K562 (cell line): ENCODE measurements at regions not wholly inside any gene's neighbourhood (a gene's known extent, or its start where the extent isn't known, plus 50 kb on each side); places are given as distances from the start of the nearest gene placed in this dataset.

Source experiments
- ATAC-seq: fragments of 200-7000 bp; cut with Tn5 transposase; 3 replicates; pipeline ENCODE4 v1.9.1; 2020; ENCODE audit warnings: moderate library complexity
- BruUV-seq: library from RNA; stranded (reverse); fragments of 400-500 nt; replicated peaks from 2 replicates; lab custom pipeline; 2021; lab: Mats Ljungman, UMichigan
- CTCF ChIA-PET: fragments of 300-600 bp; formaldehyde crosslinking; extraction: SDS; loops from one replicate; lab custom pipeline; 2021; ENCODE audit warnings: low intra/inter-chr PET ratio; lab: Yijun Ruan, JAX
- POLR2A ChIA-PET: fragments of 300-600, 350-650 bp; sonication (Branson Sonifier 250); formaldehyde crosslinking; extraction: SDS; loops from one replicate; lab custom pipeline; 2021; ENCODE audit warnings: antibody characterized with exemption, inconsistent platforms; lab: Yijun Ruan, JAX
- DNase-seq, 4 experiments: peaks; one replicate each; pipeline versions ENCODE4 v3.0.0 to v3.0.0-alpha.2; 2011 to 2018; ENCODE audit warnings: low spot score in 3 of 4, mixed read lengths in 3 of 4; ENCODE audit errors: extremely low read depth in 1 of 4
- FAIRE-seq: peaks from 2 replicates; lab custom pipeline; 2011; peaks lifted over from hg19 to GRCh38; lab: Jason Lieb, UNC
- H2AFZ ChIP-seq: 2 replicates; pipeline ENCODE4 v1.6.0; 2011; ENCODE audit warnings: low read depth, low read length, control low read depth, inconsistent platforms
- H3K27ac ChIP-seq: fragments of 200-600 bp; 3 replicates; pipeline ENCODE4 v1.8.0; 2011; ENCODE audit warnings: low read depth, mild to moderate bottlenecking, control low read depth, inconsistent platforms, low read length, moderate library complexity, mixed read lengths; ENCODE audit errors: extremely low read depth
- H3K27me3 ChIP-seq, 2 experiments: fragments of 300-600 bp in 1 of 2; 2 replicates in 1 of 2; 3 replicates in 1 of 2; pipeline versions ENCODE4 v1.6.0 to v1.8.0; 2011; ENCODE audit warnings: inconsistent platforms in 2 of 2, low read length in 2 of 2, mild to moderate bottlenecking in 1 of 2, mixed read lengths in 1 of 2, moderate library complexity in 1 of 2; ENCODE audit not compliant: control insufficient read depth in 2 of 2, insufficient read depth in 2 of 2
- H3K36me3 ChIP-seq: fragments of 300-600 bp; 3 replicates; pipeline ENCODE4 v1.8.0; 2011; ENCODE audit warnings: mild to moderate bottlenecking, low read length, inconsistent platforms; ENCODE audit not compliant: control insufficient read depth, insufficient read depth
- H3K4me1 ChIP-seq, 2 experiments: fragments of 200-600 bp in 1 of 2; replicated peaks in 1 of 2; 2 replicates in 1 of 2; 3 replicates in 1 of 2; pipeline versions ENCODE4 v1.5.1 to v1.8.0; 2011; ENCODE audit warnings: inconsistent platforms in 2 of 2, low read length in 2 of 2, mild to moderate bottlenecking in 1 of 2, mixed read lengths in 1 of 2, moderate library complexity in 1 of 2; ENCODE audit not compliant: control insufficient read depth in 2 of 2, insufficient read depth in 2 of 2
- H3K4me2 ChIP-seq: 2 replicates; pipeline ENCODE4 v1.6.1; 2011; ENCODE audit warnings: low read length, control low read depth, inconsistent platforms, mixed read lengths; ENCODE audit not compliant: insufficient read depth
- H3K4me3 ChIP-seq: fragments of 200-600 bp; sonication (generic), shearing (Covaris generic); 2 replicates; pipeline ENCODE4 v1.5.1; 2016; ENCODE audit warnings: control low read depth, inconsistent platforms
- H3K79me2 ChIP-seq: fragments of 200-600 bp; 3 replicates; pipeline ENCODE4 v1.8.0; 2011; ENCODE audit warnings: low read length, inconsistent platforms; ENCODE audit not compliant: control insufficient read depth, insufficient read depth
- H3K9ac ChIP-seq, 2 experiments: 2 replicates each; pipeline versions ENCODE4 v1.6.0 to v1.6.1; 2011; ENCODE audit warnings: low read depth in 2 of 2, low read length in 2 of 2, control low read depth in 1 of 2, inconsistent platforms in 1 of 2, mild to moderate bottlenecking in 1 of 2, mixed read lengths in 1 of 2; ENCODE audit not compliant: insufficient read depth in 1 of 2
- H3K9me1 ChIP-seq: one replicate; pipeline ENCODE4 v1.6.0; 2011; ENCODE audit warnings: inconsistent platforms, mild to moderate bottlenecking, low read length, moderate library complexity; ENCODE audit not compliant: control insufficient read depth, insufficient read depth
- H3K9me3 ChIP-seq: replicated peaks from 2 replicates; pipeline ENCODE4 v1.5.1; 2011; ENCODE audit warnings: low read depth, low read length, inconsistent platforms; ENCODE audit not compliant: control insufficient read depth, insufficient read depth
- H4K20me1 ChIP-seq: replicated peaks from 2 replicates; pipeline ENCODE4 v1.6.1; 2011; ENCODE audit warnings: low read length, inconsistent platforms, mixed read lengths; ENCODE audit not compliant: control insufficient read depth, insufficient read depth
- SPI1 ChIP-seq: IDR thresholded peaks from 2 replicates; pipeline ENCODE4 v1.6.1; 2011; ENCODE audit warnings: low read depth, low read length, control low read depth, borderline replicate concordance
- ZNF318 ChIP-seq, 2 experiments: fragments of 450-650 bp; IDR thresholded peaks; 2 replicates each; pipeline ENCODE4 v1.6.1; 2016; ENCODE audit warnings: mild to moderate bottlenecking in 2 of 2, borderline replicate concordance in 1 of 2, low read depth in 1 of 2, moderate library complexity in 1 of 2
- WGBS: fragments of 100-300 bp; shearing (Covaris generic); methylation state at CpG from one replicate; pipeline ENCODE4 v1.1.6; 2016; ENCODE audit warnings: low coverage, mixed read lengths; ENCODE audit not compliant: insufficient coverage; ENCODE audit errors: missing lambda C conversion rate; 5-methylcytosine and 5-hydroxymethylcytosine counted together
- in situ Hi-C: fragments of 300-500 bp; cut with MboI; formaldehyde crosslinking; loops from 4 replicates; pipeline ENCODE4 v1.15.0; 2018; ENCODE audit warnings: inconsistent platforms, mixed read lengths
- intact Hi-C: fragments of 100-400 bp; cut with micrococcal nuclease; formaldehyde crosslinking; loops from 2 replicates; pipeline ENCODE4 v1.14.2; 2022

- Histone ChIP-seq H3K9me1 (no peaks in the 10 kb centered on the region), H3K9ac (no peak overlapping the region), H3K79me2 (no peaks in the 10 kb centered on the region), H3K4me2 (no peak overlapping the region), H3K27ac (no peak overlapping the region), H3K4me3 (no peak overlapping the region), H2AFZ (peak overlapping the region; percentile 22; the same call in 1 of the 2 replicates), H3K9me3 (no peaks in the 10 kb centered on the region; the same call in 1 of the 2 replicates), H4K20me1 (no peaks in the 10 kb centered on the region), H3K27me3 (no peaks in the 10 kb centered on the region), H3K4me1 (no peaks in the 10 kb centered on the region), H3K36me3 (no peaks in the 10 kb centered on the region)
- FAIRE-seq, result no peak
- in situ Hi-C loops, result no loop called here
- POLR2A ChIA-PET, result no interaction called here
- TF ChIP-seq ZNF318 (IDR thresholded peaks at IDR 0.05; ENCODE audit: borderline replicate concordance in 1 of 2, low read depth in 1 of 2) (no peak), SPI1 (peak; percentile 48; the same call in 1 of the 2 replicates)
- no TSS peak for BruUV-seq
- intact Hi-C loops, result no loop called here
- CTCF ChIA-PET, result no interaction called here
- DNase-seq, result no peak
- 35% methylated on average over 2 of the region's 2 CpGs for WGBS
- no peak for ATAC-seq
Measured at GRCh38 chr3:178275793-178276192, 260.4 kb upstream of the KCNMB2 start.
